ENCODE measurements at regions not wholly inside any gene's neighbourhood (a gene's known extent, or its start where the extent isn't known, plus 50 kb on each side); places are given as distances from the start of the nearest gene placed in this dataset.

GRCh38 chr11:11137339-11137738 is 215.7 kb downstream of the CSNK2A3 start:
- Histone ChIP-seq H2BK15ac (ENCODE audit: low read length) (no peak overlapping the region), H4K20me1 (replicated peaks in 1 of 2; ENCODE audit: control insufficient read depth in 1 of 2, insufficient read depth in 2 of 2, low read length in 2 of 2) (no peaks in the 10 kb centered on the region), H3K4me3 (ENCODE audit: extremely low read depth in 1 of 4, insufficient read depth in 2 of 4, low read depth in 3 of 4, low read length in 4 of 4) (no peak overlapping the region), H2BK5ac (ENCODE audit: low read depth, low read length) (no peak overlapping the region), H2AFZ (ENCODE audit: low read length) (no peak overlapping the region), H2BK120ac (replicated peaks; ENCODE audit: low read depth, low read length) (no peak overlapping the region), H3K23me2 (ENCODE audit: low read depth, low read length) (no peaks in the 10 kb centered on the region), H3K9me3 (ENCODE audit: insufficient read depth in 2 of 2, low read depth in 1 of 2, low read length in 1 of 2) (no peaks in the 10 kb centered on the region), H2BK12ac (ENCODE audit: low read depth, low read length) (no peak overlapping the region), H3K14ac (ENCODE audit: insufficient read length) (no peak overlapping the region), H3K23ac (ENCODE audit: insufficient read length) (no peak overlapping the region), H3K27me3 (replicated peaks in 1 of 4; ENCODE audit: control insufficient read depth in 3 of 4, extremely low read depth in 1 of 4, insufficient read depth in 3 of 4, low read length in 3 of 4) (no peaks in the 10 kb centered on the region), H4K91ac (replicated peaks; ENCODE audit: insufficient read length, low read length) (no peak overlapping the region), H3K4me1 (replicated peaks in 1 of 4; ENCODE audit: control insufficient read depth in 3 of 4, insufficient read depth in 4 of 4, low read length in 3 of 4) (peaks cover 0 to 2% (median 0%) of the 10 kb centered on the region in 4 experiments; a peak in 1 of 7 replicates), H3K4ac (replicated peaks; ENCODE audit: insufficient read length, low read depth, low read length) (no peak overlapping the region), H3K79me1 (ENCODE audit: low read depth, low read length) (no peaks in the 10 kb centered on the region), H3K79me2 (ENCODE audit: control insufficient read depth in 1 of 2, insufficient read depth in 2 of 2, low read length in 2 of 2) (no peaks in the 10 kb centered on the region), H3K9ac (replicated peaks in 1 of 4; ENCODE audit: extremely low read depth in 1 of 4, low read depth in 3 of 4, low read length in 3 of 4) (no peak overlapping the region), H2BK20ac (ENCODE audit: low read length) (no peak overlapping the region), H4K5ac (ENCODE audit: insufficient read length, low read depth, low read length) (no peak overlapping the region), H3K56ac (replicated peaks; ENCODE audit: insufficient read length, low read depth, low read length) (no peak overlapping the region), H3K18ac (ENCODE audit: extremely low read depth, low read length) (no peak overlapping the region), H3K27ac (ENCODE audit: low read depth, low read length) (no peak overlapping the region), H3K4me2 (ENCODE audit: insufficient read depth in 1 of 2, low read depth in 2 of 2, low read length in 2 of 2) (no peak overlapping the region), H3K36me3 (ENCODE audit: control insufficient read depth in 2 of 4, insufficient read depth in 4 of 4, low read length in 3 of 4) (no peaks in the 10 kb centered on the region), H4K8ac (ENCODE audit: extremely low read depth, insufficient read depth, low read length) (no peak overlapping the region), H2AK5ac (ENCODE audit: low read depth, low read length) (no peak overlapping the region)
- CTCF ChIA-PET (ENCODE audit: partially characterized antibody): interaction anchor here (1.7 to 5.0 kb wide), 2 partner anchors 11 to 19 kb away, joined by 14 to 19 read pairs; no protein-coding TSS in a partner anchor
- DNase-seq (ENCODE audit: low read depth in 1 of 2, low spot score in 2 of 2) (no peak), FAIRE-seq (no peak)
- WGBS, 2 experiments (ENCODE audit: extremely low coverage in 1 of 2, insufficient coverage in 1 of 2, insufficient read length in 1 of 2, insufficient replicate concordance in 2 of 2, low coverage in 1 of 2, low lambda C conversion rate in 2 of 2, missing lambda C conversion rate in 1 of 2): 100% methylated on average over 1 of the region's 1 CpG; no CpG with 5 or more reads in 1 of the 2 experiments
- POLR2A ChIA-PET (ENCODE audit: partially characterized antibody): interaction anchor here (0.6 kb wide), 1 partner anchor 1311 kb away, joined by 3 read pairs; no protein-coding TSS in a partner anchor
- TF ChIP-seq, protein P1, sequence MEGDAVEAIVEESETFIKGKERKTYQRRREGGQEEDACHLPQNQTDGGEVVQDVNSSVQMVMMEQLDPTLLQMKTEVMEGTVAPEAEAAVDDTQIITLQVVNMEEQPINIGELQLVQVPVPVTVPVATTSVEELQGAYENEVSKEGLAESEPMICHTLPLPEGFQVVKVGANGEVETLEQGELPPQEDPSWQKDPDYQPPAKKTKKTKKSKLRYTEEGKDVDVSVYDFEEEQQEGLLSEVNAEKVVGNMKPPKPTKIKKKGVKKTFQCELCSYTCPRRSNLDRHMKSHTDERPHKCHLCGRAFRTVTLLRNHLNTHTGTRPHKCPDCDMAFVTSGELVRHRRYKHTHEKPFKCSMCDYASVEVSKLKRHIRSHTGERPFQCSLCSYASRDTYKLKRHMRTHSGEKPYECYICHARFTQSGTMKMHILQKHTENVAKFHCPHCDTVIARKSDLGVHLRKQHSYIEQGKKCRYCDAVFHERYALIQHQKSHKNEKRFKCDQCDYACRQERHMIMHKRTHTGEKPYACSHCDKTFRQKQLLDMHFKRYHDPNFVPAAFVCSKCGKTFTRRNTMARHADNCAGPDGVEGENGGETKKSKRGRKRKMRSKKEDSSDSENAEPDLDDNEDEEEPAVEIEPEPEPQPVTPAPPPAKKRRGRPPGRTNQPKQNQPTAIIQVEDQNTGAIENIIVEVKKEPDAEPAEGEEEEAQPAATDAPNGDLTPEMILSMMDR (IDR thresholded peaks at IDR 0.05; ENCODE audit: control extremely low read depth in 1 of 3, insufficient read depth in 1 of 3, low read depth in 1 of 3, low read length in 3 of 3): no peak
- no peak for TF ChIP-seq CBX5 (IDR thresholded peaks at IDR 0.05; ENCODE audit: low read depth, low read length)

All from H1 (cell line).